ENCODE measurements at regions not wholly inside any gene's neighbourhood (a gene's known extent, or its start where the extent isn't known, plus 50 kb on each side); places are given as distances from the start of the nearest gene placed in this dataset.

- H3K27ac ChIP-seq: no peak overlapping the region
- TF ChIP-seq ZFX (IDR thresholded peaks at IDR 0.05; ENCODE audit: borderline replicate concordance): no peak
- no peak for TF ChIP-seq CTCF (IDR thresholded peaks at IDR 0.05)
Measured at GRCh38 chr3:22937536-22937935, 265.6 kb upstream of the UBE2E2 start.

DNA sequence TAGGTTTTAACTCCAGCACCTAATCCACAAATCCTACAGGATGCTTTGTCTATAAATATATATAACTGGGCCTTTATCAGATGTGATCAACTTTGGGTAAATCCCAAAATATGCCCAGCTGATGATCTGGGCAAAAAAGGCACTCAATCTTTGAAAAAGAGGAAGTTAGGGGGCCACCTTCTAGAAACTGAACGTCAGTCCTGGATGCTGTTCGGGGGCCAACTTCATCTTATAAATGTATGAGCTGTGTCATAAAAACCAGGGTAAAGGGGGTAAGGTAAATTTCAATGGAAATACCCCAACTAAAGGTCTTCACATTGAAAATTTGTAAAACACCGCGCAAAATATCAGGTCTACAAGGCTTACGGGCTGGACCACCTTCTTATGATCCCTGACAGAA, 264.4 kb upstream of the UBE2E2 start:
- H3K27ac ChIP-seq: no peak overlapping the region
- TF ChIP-seq ZFX (IDR thresholded peaks at IDR 0.05; ENCODE audit: borderline replicate concordance) (no peak), CTCF (IDR thresholded peaks at IDR 0.05) (no peak)

GRCh38 chr3:22939349-22939748, 263.8 kb upstream of the UBE2E2 start:
- TF ChIP-seq CTCF (IDR thresholded peaks at IDR 0.05): no peak
- TF ChIP-seq ZFX (IDR thresholded peaks at IDR 0.05; ENCODE audit: borderline replicate concordance): no peak
- H3K27ac ChIP-seq: no peak overlapping the region

- H3K27ac ChIP-seq: no peak overlapping the region
- TF ChIP-seq CTCF (IDR thresholded peaks at IDR 0.05) (no peak), ZFX (IDR thresholded peaks at IDR 0.05; ENCODE audit: borderline replicate concordance) (no peak)
Measured at GRCh38 chr3:22940285-22940684, 262.8 kb upstream of the UBE2E2 start.

- TF ChIP-seq CTCF (IDR thresholded peaks at IDR 0.05) (no peak), ZFX (IDR thresholded peaks at IDR 0.05; ENCODE audit: borderline replicate concordance) (no peak)
- no peak overlapping the region for H3K27ac ChIP-seq
Measured at GRCh38 chr3:22942981-22943380, 260.1 kb upstream of the UBE2E2 start.

DNA sequence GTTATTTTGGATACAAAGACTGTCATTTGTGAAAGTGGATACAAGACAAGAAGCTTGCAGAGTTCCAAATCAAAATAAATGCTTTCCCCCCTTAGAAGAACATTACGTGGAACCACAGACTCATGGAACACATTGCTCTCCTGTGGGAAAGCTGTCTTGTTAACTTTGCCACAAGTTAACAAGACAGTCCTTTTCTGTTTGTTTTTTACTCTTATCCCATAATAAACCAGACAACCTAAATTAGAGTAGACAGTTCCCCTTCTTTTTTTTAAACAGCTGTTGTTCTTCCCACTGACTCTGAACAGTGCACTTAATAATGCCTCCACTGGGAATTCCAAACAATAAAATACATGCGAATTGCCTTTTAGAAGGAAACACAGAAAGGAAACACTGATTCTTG, 255.3 kb upstream of the UBE2E2 start:
- H3K27ac ChIP-seq: no peak overlapping the region
- no peak for TF ChIP-seq CTCF (IDR thresholded peaks at IDR 0.05)
- TF ChIP-seq ZFX (IDR thresholded peaks at IDR 0.05; ENCODE audit: borderline replicate concordance): no peak

- no peak for TF ChIP-seq ZFX (IDR thresholded peaks at IDR 0.05; ENCODE audit: borderline replicate concordance)
- no peak for TF ChIP-seq CTCF (IDR thresholded peaks at IDR 0.05)
- no peak overlapping the region for H3K27ac ChIP-seq
Measured at GRCh38 chr3:22951910-22952309, 251.2 kb upstream of the UBE2E2 start.

Data from 22Rv1 (cell line).